ENCODE measurements at regions not wholly inside any gene's neighbourhood (a gene's known extent, or its start where the extent isn't known, plus 50 kb on each side); places are given as distances from the start of the nearest gene placed in this dataset.

DNA sequence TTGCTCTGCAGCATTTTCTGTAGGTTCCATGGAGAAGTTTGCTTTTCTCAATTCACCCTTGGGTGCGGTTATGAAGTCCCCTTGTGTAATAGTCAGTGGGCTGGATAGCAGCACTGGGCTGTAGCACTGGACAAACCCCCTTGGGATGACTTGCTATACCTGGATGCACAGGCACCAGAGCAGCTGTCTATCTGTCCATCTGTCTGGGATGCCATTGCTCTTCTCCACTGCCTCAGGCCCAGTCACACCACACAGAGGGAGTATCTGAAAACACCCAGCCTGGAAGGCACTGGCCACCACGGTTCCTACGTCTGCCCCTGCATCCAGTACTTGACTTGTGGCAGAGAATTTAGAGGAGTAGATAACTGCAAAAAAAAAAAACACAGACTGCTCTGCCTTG lies 254.5 kb downstream of the TFCP2L1 start:
- CTCF ChIA-PET = no interaction called here
- H4K20me1 ChIP-seq (ENCODE audit: insufficient read depth) = no peaks in the 10 kb centered on the region
- H3F3A ChIP-seq (ENCODE audit: insufficient read depth, low read depth) = no peaks in the 10 kb centered on the region
- no peaks in the 10 kb centered on the region for H3K36me3 ChIP-seq (ENCODE audit: low read depth)
- no peaks in the 10 kb centered on the region for H3K9me3 ChIP-seq (ENCODE audit: insufficient read depth, low read depth)
- H3K9me2 ChIP-seq (ENCODE audit: insufficient read depth) = no peaks in the 10 kb centered on the region
- POLR2A ChIA-PET (ENCODE audit: unreplicated experiment) = no interaction called here
- no peak for DNase-seq
- H3K4me1 ChIP-seq (replicated peaks; ENCODE audit: insufficient read depth) = no peaks in the 10 kb centered on the region
- H3K27me3 ChIP-seq (ENCODE audit: insufficient read depth, low read depth) = peaks cover 85% of the 10 kb centered on the region
- no TSS peak for BruUV-seq (replicated peaks)
- no peak overlapping the region for H2AFZ ChIP-seq
- H3K27ac ChIP-seq = no peak overlapping the region
- TF ChIP-seq EZH2 (IDR thresholded peaks at IDR 0.05; ENCODE audit: low read depth) = no peak
- TF ChIP-seq, protein P1, sequence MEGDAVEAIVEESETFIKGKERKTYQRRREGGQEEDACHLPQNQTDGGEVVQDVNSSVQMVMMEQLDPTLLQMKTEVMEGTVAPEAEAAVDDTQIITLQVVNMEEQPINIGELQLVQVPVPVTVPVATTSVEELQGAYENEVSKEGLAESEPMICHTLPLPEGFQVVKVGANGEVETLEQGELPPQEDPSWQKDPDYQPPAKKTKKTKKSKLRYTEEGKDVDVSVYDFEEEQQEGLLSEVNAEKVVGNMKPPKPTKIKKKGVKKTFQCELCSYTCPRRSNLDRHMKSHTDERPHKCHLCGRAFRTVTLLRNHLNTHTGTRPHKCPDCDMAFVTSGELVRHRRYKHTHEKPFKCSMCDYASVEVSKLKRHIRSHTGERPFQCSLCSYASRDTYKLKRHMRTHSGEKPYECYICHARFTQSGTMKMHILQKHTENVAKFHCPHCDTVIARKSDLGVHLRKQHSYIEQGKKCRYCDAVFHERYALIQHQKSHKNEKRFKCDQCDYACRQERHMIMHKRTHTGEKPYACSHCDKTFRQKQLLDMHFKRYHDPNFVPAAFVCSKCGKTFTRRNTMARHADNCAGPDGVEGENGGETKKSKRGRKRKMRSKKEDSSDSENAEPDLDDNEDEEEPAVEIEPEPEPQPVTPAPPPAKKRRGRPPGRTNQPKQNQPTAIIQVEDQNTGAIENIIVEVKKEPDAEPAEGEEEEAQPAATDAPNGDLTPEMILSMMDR (conservative IDR thresholded peaks at IDR 0.05) = no peak
- no peak overlapping the region for H3K4me2 ChIP-seq
- intact Hi-C loops (cut with micrococcal nuclease; ENCODE audit: unreplicated experiment) = loop anchor here (10.0 kb wide), 1 partner anchor 76 kb away; no protein-coding TSS in a partner anchor
- H3K4me3 ChIP-seq = no peak overlapping the region
- no peaks in the 10 kb centered on the region for H3K79me2 ChIP-seq (ENCODE audit: low read depth)

DNA sequence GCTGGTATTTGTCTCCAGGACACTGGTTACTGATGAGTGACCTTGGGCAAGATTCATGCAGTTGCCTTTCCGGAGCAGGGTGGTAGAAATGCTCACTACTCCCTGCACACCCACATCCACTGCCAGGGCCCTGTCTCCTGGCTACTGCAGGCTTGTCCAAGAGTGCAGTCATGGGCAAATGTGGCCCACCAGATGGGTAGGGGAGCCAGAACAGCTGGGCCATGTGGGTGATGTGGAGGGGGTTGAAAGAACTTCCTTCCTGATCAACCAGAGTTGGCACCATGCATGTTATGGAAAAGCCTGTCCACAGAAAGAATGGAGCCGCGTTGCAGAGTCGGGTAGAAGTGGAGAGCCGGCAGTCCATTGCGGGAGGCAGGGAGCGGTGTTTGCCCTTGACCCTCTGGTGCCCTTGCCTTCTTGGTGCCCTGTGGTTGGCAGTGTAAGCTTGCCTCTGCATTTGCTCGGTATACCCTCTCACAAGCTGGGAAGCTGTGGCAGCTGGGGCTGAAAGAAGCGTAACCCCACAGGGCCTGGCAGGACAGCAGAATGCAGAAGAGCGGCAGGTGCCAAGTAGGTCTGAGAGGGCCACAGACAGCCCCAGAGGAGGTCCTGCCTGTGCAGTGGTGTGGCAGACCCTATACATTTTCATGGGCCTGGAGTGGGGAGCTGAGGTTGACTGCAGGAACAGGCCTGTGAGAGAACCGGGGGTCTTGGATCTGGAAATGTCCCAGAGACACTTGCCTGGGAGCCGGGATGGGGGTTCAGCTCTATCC lies 253.2 kb downstream of the TFCP2L1 start:
- CTCF ChIA-PET = no interaction called here
- H3K79me2 ChIP-seq (ENCODE audit: low read depth) = no peaks in the 10 kb centered on the region
- peaks cover 93% of the 10 kb centered on the region for H3K27me3 ChIP-seq (ENCODE audit: insufficient read depth, low read depth)
- no peak for TF ChIP-seq EZH2 (IDR thresholded peaks at IDR 0.05; ENCODE audit: low read depth)
- TF ChIP-seq, protein P1 (conservative IDR thresholded peaks at IDR 0.05) = no peak
- no peak for DNase-seq
- intact Hi-C loops (cut with micrococcal nuclease; ENCODE audit: unreplicated experiment) = loop anchor here (10.0 kb wide), 1 partner anchor 77 kb away; no protein-coding TSS in a partner anchor
- H4K20me1 ChIP-seq (ENCODE audit: insufficient read depth) = no peaks in the 10 kb centered on the region
- H3K36me3 ChIP-seq (ENCODE audit: low read depth) = no peaks in the 10 kb centered on the region
- no peak overlapping the region for H3K4me2 ChIP-seq
- no peak overlapping the region for H3K4me3 ChIP-seq
- POLR2A ChIA-PET (ENCODE audit: unreplicated experiment) = no interaction called here
- BruUV-seq (replicated peaks) = no TSS peak
- no peaks in the 10 kb centered on the region for H3K4me1 ChIP-seq (replicated peaks; ENCODE audit: insufficient read depth)
- H3K27ac ChIP-seq = no peak overlapping the region
- H3K9me3 ChIP-seq (ENCODE audit: insufficient read depth, low read depth) = no peaks in the 10 kb centered on the region
- H3K9me2 ChIP-seq (ENCODE audit: insufficient read depth) = no peaks in the 10 kb centered on the region
- H2AFZ ChIP-seq = no peak overlapping the region
- H3F3A ChIP-seq (ENCODE audit: insufficient read depth, low read depth) = no peaks in the 10 kb centered on the region

DNA sequence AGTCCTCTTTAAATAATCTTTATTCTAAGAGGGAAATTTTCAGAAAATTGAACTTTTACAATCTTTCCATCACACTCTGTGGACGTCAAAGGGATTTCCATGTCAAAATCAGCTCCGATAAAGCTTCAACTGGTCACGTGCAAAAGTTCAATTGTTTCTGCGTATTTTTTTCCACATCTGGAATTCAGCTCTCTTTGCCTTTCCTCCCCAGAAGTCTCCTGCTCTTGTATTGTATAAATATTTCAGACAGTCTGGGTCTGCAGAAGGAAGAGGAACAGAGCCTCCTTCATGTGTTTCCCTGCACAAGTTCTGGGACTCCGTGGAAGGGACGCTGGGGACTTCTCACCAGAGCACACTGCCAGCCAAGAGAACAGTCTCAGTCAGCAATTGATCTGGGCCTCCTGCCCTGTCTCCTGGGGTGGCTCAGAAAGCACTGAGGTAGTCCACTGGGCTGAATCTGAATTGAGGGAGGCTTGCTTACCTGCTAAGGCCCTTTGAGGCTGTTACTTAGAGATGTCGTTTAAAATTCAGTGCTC lies 251.5 kb downstream of the TFCP2L1 start:
- H4K20me1 ChIP-seq (ENCODE audit: insufficient read depth) = no peaks in the 10 kb centered on the region
- peaks cover 86% of the 10 kb centered on the region for H3K27me3 ChIP-seq (ENCODE audit: insufficient read depth, low read depth)
- intact Hi-C loops (cut with micrococcal nuclease; ENCODE audit: unreplicated experiment) = loop anchor here (10.0 kb wide), 1 partner anchor 79 kb away; no protein-coding TSS in a partner anchor
- no peak overlapping the region for H3K4me3 ChIP-seq
- no peak overlapping the region for H3K4me2 ChIP-seq
- H3K4me1 ChIP-seq (replicated peaks; ENCODE audit: insufficient read depth) = no peaks in the 10 kb centered on the region
- H3K9me2 ChIP-seq (ENCODE audit: insufficient read depth) = no peaks in the 10 kb centered on the region
- CTCF ChIA-PET = interaction anchor here (0.6 kb wide), 1 partner anchor 554 kb away, joined by 3 read pairs; no protein-coding TSS in a partner anchor
- TF ChIP-seq, protein P1 (conservative IDR thresholded peaks at IDR 0.05) = no peak
- TF ChIP-seq EZH2 (IDR thresholded peaks at IDR 0.05; ENCODE audit: low read depth) = no peak
- no peak overlapping the region for H2AFZ ChIP-seq
- POLR2A ChIA-PET (ENCODE audit: unreplicated experiment) = no interaction called here
- no peak for DNase-seq
- H3F3A ChIP-seq (ENCODE audit: insufficient read depth, low read depth) = no peaks in the 10 kb centered on the region
- no peaks in the 10 kb centered on the region for H3K9me3 ChIP-seq (ENCODE audit: insufficient read depth, low read depth)
- H3K27ac ChIP-seq = no peak overlapping the region
- BruUV-seq (replicated peaks) = no TSS peak
- H3K36me3 ChIP-seq (ENCODE audit: low read depth) = no peaks in the 10 kb centered on the region
- no peaks in the 10 kb centered on the region for H3K79me2 ChIP-seq (ENCODE audit: low read depth)
